ENCODE measurements at regions not wholly inside any gene's neighbourhood (a gene's known extent, or its start where the extent isn't known, plus 50 kb on each side); places are given as distances from the start of the nearest gene placed in this dataset.

DNA sequence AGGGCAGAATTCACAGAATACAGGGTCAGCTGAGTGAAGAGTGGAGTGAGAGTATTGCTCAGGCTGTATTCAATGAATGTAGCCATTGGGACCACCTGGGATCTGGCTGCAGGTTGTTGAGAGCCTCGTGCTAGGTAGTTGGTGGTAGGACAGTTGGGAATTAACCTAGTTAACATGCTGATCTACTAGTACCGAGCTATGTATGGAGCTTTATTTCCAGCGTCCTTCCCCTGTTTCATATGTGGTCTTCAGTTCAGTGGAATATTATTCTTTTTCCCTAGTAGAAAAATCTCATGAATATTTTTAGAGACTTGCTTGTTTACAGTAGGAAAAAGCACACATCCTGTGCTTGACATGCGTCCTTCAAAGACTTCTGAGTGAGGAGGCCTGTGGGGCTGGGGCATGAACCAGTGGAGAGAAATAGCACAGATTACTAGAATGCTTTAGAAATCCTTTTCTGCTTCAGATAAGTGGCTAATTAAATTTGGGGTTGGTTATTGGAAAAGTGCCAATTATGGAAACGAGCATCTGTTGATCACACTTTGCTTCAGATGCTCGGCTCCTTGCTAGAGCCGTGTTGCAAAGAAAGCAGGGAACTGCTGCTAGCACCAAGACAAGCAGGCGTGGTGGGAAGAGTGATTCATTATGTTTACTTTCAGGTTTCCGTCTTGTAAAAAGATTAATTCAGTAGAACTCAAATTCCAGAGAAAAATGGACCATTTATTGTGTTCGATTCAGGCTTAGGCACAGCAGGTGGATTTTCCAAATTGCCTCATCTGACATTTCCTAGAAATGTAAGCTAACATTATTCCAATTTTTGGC, 53.6 kb downstream of the ARF6 start:
- no peak overlapping the region for H3K4me3 ChIP-seq (ENCODE audit: low read depth, low read length)
- TF ChIP-seq CTCF (IDR thresholded peaks at IDR 0.05; ENCODE audit: control insufficient read depth, extremely low read depth, insufficient read depth): no peak
- no peak for DNase-seq (ENCODE audit: low read depth)

- DNase-seq (ENCODE audit: low read depth): no peak
- no peak for TF ChIP-seq CTCF (IDR thresholded peaks at IDR 0.05; ENCODE audit: control insufficient read depth, extremely low read depth, insufficient read depth)
- H3K4me3 ChIP-seq (ENCODE audit: low read depth, low read length): no peak overlapping the region
Measured at GRCh38 chr14:49947506-49947905, 54.6 kb downstream of the ARF6 start.

GRCh38 chr14:49950275-49951228, 57.7 kb downstream of the ARF6 start:
- no peak for TF ChIP-seq CTCF (IDR thresholded peaks at IDR 0.05; ENCODE audit: control insufficient read depth, extremely low read depth, insufficient read depth)
- no peak overlapping the region for H3K4me3 ChIP-seq (ENCODE audit: low read depth, low read length)
- peak; percentile 86 for DNase-seq (ENCODE audit: low read depth)

DNA sequence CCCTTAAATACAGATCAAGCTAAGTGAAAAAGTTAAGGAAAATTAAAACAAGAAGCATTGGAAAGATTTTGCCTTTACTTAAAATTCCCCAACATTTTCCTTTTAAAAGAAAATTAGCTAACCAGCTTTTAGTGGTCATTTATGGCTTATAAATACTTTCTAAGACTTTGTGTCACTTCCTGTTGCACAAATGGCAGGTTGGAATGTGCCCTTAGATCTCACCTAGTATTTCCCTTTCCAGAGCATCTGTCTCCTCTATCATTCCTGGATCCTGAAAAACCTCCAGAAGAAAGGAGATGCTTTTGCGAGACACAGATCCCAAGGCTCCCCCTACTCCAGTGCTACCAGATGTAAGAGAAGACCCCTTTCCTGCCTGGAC, 58.3 kb downstream of the ARF6 start:
- TF ChIP-seq CTCF (IDR thresholded peaks at IDR 0.05; ENCODE audit: control insufficient read depth, extremely low read depth, insufficient read depth): no peak
- H3K4me3 ChIP-seq (ENCODE audit: low read depth, low read length): no peak overlapping the region
- DNase-seq (ENCODE audit: low read depth): no peak

DNA sequence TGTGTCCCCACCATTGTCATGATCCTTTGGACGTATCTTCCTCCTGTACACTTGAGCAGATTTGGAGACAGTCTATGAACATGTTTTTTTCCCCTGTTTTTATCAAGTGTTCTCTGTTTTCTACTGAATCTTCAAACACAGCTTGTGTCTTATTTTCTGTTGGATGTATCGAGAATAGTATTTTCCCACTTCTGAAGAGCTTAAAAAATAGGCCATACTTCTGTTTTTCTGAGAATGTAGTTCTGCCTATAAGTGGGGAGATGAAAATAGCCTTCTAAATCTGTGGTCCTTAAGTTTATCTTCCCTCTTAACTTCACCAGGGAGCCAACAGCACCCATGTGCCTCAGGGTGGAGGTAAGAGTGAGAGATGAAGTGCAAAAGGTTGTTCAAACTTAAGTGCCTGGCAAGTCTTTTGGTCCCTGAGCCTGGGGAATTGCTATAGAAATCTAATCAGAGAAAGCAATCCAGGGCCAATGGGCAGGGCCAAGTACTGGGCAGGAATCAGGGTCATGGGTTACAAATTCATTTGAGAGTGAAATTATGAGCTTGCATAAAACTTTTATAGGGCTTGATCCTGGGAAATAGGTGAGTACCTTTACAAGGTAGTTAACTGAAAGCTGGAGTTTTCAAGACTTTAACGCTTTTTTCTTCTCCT, 58.9 kb downstream of the ARF6 start:
- DNase-seq (ENCODE audit: low read depth): peak; percentile 90
- no peak for TF ChIP-seq CTCF (IDR thresholded peaks at IDR 0.05; ENCODE audit: control insufficient read depth, extremely low read depth, insufficient read depth)
- no peak overlapping the region for H3K4me3 ChIP-seq (ENCODE audit: low read depth, low read length)

DNA sequence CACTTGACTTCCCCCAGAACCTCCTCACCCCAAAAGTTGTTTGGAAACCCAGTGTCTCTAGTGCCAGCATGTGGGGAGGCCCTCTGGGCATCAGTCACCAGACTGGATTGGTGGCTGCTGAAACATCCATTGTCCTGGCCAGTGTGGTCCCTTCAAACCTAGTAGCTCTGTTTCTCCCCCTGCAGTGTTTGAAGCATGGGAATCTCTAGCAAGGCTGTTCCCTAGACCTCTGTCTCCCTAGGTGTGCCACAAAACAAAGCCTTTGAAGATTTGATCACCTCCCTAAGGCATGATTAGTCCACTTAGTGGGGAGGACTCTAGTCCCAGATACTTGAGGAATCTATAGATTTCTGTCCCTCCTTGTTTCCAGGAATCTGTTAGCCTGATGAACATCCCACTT, 60.3 kb downstream of the ARF6 start:
- no peak overlapping the region for H3K4me3 ChIP-seq (ENCODE audit: low read depth, low read length)
- no peak for TF ChIP-seq CTCF (IDR thresholded peaks at IDR 0.05; ENCODE audit: control insufficient read depth, extremely low read depth, insufficient read depth)
- DNase-seq (ENCODE audit: low read depth): no peak

All from LNCaP clone FGC (cell line).